ENCODE measurements at regions not wholly inside any gene's neighbourhood (a gene's known extent, or its start where the extent isn't known, plus 50 kb on each side); places are given as distances from the start of the nearest gene placed in this dataset.

GRCh38 chr2:204074456-204074855, 137.9 kb downstream of the ICOS start:
- TF ChIP-seq, protein P1, sequence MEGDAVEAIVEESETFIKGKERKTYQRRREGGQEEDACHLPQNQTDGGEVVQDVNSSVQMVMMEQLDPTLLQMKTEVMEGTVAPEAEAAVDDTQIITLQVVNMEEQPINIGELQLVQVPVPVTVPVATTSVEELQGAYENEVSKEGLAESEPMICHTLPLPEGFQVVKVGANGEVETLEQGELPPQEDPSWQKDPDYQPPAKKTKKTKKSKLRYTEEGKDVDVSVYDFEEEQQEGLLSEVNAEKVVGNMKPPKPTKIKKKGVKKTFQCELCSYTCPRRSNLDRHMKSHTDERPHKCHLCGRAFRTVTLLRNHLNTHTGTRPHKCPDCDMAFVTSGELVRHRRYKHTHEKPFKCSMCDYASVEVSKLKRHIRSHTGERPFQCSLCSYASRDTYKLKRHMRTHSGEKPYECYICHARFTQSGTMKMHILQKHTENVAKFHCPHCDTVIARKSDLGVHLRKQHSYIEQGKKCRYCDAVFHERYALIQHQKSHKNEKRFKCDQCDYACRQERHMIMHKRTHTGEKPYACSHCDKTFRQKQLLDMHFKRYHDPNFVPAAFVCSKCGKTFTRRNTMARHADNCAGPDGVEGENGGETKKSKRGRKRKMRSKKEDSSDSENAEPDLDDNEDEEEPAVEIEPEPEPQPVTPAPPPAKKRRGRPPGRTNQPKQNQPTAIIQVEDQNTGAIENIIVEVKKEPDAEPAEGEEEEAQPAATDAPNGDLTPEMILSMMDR (IDR thresholded peaks at IDR 0.05; ENCODE audit: low read depth, low read length), result no peak
- H3K4me1 ChIP-seq (ENCODE audit: low read depth), result no peaks in the 10 kb centered on the region
- no peaks in the 10 kb centered on the region for H3K27me3 ChIP-seq
- no peak for DNase-seq (ENCODE audit: low read depth in 1 of 2, low spot score in 1 of 2)
- no peak overlapping the region for H3K27ac ChIP-seq
- H3K4me3 ChIP-seq, result no peak overlapping the region
- H3K36me3 ChIP-seq, result no peaks in the 10 kb centered on the region
- no peaks in the 10 kb centered on the region for H3K9me3 ChIP-seq (ENCODE audit: low read depth)

GRCh38 chr2:204078003-204078698, 141.6 kb downstream of the ICOS start:
- Histone ChIP-seq H3K4me3 (no peak overlapping the region), H3K9me3 (ENCODE audit: low read depth) (no peaks in the 10 kb centered on the region), H3K4me1 (ENCODE audit: low read depth) (no peaks in the 10 kb centered on the region), H3K36me3 (no peaks in the 10 kb centered on the region), H3K27ac (no peak overlapping the region), H3K27me3 (no peaks in the 10 kb centered on the region)
- no peak for DNase-seq (ENCODE audit: low read depth in 1 of 2, low spot score in 1 of 2)
- TF ChIP-seq, protein P1 (IDR thresholded peaks at IDR 0.05; ENCODE audit: low read depth, low read length), result no peak

- Histone ChIP-seq H3K36me3 (no peaks in the 10 kb centered on the region), H3K27me3 (no peaks in the 10 kb centered on the region), H3K4me3 (no peak overlapping the region), H3K27ac (no peak overlapping the region), H3K9me3 (ENCODE audit: low read depth) (no peaks in the 10 kb centered on the region), H3K4me1 (ENCODE audit: low read depth) (no peaks in the 10 kb centered on the region)
- TF ChIP-seq, protein P1 (IDR thresholded peaks at IDR 0.05; ENCODE audit: low read depth, low read length), result no peak
- no peak for DNase-seq (ENCODE audit: low read depth in 1 of 2, low spot score in 1 of 2)
Observed at GRCh38 chr2:204081487-204082425, 145.2 kb downstream of the ICOS start.

DNA sequence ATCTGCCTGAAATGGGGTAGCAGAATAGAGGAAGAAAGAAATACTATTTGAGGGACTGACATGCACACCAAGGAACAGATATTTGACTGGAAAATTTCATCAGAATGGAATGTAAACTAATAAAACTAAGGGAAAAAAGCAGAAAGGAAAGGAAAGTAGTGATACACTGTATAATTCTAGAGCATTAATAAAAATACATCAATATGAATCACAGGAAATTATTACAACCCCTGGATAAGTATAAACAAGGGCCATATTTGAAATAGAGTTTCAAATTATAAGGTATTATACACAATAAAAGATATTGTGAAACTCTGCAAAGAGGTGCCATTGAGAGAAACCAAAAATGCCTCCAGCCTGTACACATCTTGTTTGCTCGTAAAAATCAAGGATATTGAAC, 149.6 kb downstream of the ICOS start:
- no peaks in the 10 kb centered on the region for H3K27me3 ChIP-seq
- H3K4me3 ChIP-seq, result no peak overlapping the region
- no peak for DNase-seq (ENCODE audit: low read depth in 1 of 2, low spot score in 1 of 2)
- no peaks in the 10 kb centered on the region for H3K36me3 ChIP-seq
- no peaks in the 10 kb centered on the region for H3K9me3 ChIP-seq (ENCODE audit: low read depth)
- TF ChIP-seq, protein P1 (IDR thresholded peaks at IDR 0.05; ENCODE audit: low read depth, low read length), result no peak
- H3K27ac ChIP-seq, result no peak overlapping the region
- no peaks in the 10 kb centered on the region for H3K4me1 ChIP-seq (ENCODE audit: low read depth)

- Histone ChIP-seq H3K36me3 (no peaks in the 10 kb centered on the region), H3K27me3 (no peaks in the 10 kb centered on the region), H3K4me3 (no peak overlapping the region), H3K9me3 (ENCODE audit: low read depth) (no peaks in the 10 kb centered on the region), H3K4me1 (ENCODE audit: low read depth) (no peaks in the 10 kb centered on the region), H3K27ac (no peak overlapping the region)
- TF ChIP-seq, protein P1 (IDR thresholded peaks at IDR 0.05; ENCODE audit: low read depth, low read length), result no peak
- DNase-seq (ENCODE audit: low read depth in 1 of 2, low spot score in 1 of 2), result no peak
Observed at GRCh38 chr2:204089105-204089504, 152.5 kb downstream of the ICOS start.
